GM06990 (cell line): ENCODE measurements at regions not wholly inside any gene's neighbourhood (a gene's known extent, or its start where the extent isn't known, plus 50 kb on each side); places are given as distances from the start of the nearest gene placed in this dataset.

Experiments used
- DNase-seq: peaks from one replicate; pipeline ENCODE4 v3.0.0-alpha.2; 2011; ENCODE audit not compliant: insufficient read length; ENCODE audit errors: extremely low read depth
- H3K27me3 ChIP-seq: replicated peaks from 2 replicates; pipeline ENCODE4 v1.6.0; 2011; ENCODE audit warnings: low read length; ENCODE audit not compliant: control insufficient read depth, insufficient read depth
- H3K36me3 ChIP-seq: 2 replicates; pipeline ENCODE4 v1.5.1; 2011; ENCODE audit warnings: low read length; ENCODE audit not compliant: control insufficient read depth, insufficient read depth
- H3K4me3 ChIP-seq: replicated peaks from 2 replicates; pipeline ENCODE4 v1.5.1; 2011; ENCODE audit warnings: low read depth, mild to moderate bottlenecking, control low read depth, low read length
- TF ChIP-seq, protein P1 (sequence below): IDR thresholded peaks from 2 replicates; pipeline ENCODE4 v1.5.1; 2011; ENCODE audit warnings: low read length, control low read depth, mild to moderate bottlenecking, inconsistent platforms; ENCODE audit not compliant: insufficient read depth, poor library complexity, severe bottlenecking

DNA sequence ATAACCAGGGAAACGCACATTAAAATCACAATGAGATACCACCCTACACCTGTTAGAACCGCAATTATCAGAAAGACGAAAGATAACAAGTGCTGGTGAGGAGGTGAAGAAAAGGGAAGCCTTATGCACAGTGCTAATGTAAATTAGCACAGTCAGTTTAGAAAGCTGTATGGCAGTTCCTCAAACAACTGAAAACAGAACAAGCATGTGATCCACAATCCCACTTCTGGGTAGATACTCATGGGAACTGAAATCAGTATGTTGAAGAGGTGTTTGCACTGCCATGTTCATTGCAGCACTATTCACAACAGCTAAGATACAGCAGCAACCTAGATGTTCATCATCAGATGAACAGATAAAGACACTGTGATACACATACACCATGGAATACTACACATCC is 75.0 kb upstream of the CCND1 start:
- no peak for DNase-seq
- Histone ChIP-seq H3K4me3 (no peak overlapping the region), H3K36me3 (no peaks in the 10 kb centered on the region), H3K27me3 (no peaks in the 10 kb centered on the region; the same call in 1 of the 2 replicates)
- TF ChIP-seq, protein P1, sequence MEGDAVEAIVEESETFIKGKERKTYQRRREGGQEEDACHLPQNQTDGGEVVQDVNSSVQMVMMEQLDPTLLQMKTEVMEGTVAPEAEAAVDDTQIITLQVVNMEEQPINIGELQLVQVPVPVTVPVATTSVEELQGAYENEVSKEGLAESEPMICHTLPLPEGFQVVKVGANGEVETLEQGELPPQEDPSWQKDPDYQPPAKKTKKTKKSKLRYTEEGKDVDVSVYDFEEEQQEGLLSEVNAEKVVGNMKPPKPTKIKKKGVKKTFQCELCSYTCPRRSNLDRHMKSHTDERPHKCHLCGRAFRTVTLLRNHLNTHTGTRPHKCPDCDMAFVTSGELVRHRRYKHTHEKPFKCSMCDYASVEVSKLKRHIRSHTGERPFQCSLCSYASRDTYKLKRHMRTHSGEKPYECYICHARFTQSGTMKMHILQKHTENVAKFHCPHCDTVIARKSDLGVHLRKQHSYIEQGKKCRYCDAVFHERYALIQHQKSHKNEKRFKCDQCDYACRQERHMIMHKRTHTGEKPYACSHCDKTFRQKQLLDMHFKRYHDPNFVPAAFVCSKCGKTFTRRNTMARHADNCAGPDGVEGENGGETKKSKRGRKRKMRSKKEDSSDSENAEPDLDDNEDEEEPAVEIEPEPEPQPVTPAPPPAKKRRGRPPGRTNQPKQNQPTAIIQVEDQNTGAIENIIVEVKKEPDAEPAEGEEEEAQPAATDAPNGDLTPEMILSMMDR = no peak

- TF ChIP-seq, protein P1 = no peak
- Histone ChIP-seq H3K27me3 (peaks cover 1% of the 10 kb centered on the region), H3K4me3 (no peak overlapping the region), H3K36me3 (no peaks in the 10 kb centered on the region)
- DNase-seq = no peak
Measured at GRCh38 chr11:69567951-69568808, 72.8 kb upstream of the CCND1 start.

DNA sequence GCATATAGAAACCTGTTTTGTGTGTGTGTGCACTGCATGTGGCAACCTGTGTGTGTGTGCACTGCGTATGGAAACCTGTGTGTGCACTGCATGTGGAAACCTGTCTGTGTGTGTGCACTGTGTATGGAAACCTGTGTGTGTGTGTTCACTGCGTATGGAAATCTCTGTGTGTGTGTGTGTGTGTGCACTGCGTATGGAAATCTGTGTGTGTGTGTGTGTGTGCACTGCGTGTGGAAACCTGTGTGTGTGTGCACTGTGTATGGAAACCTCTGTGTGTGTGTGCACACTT is 72.2 kb upstream of the CCND1 start:
- DNase-seq = no peak
- H3K4me3 ChIP-seq = no peak overlapping the region
- H3K27me3 ChIP-seq = peaks cover 2% of the 10 kb centered on the region
- TF ChIP-seq, protein P1 = no peak
- no peaks in the 10 kb centered on the region for H3K36me3 ChIP-seq

DNA sequence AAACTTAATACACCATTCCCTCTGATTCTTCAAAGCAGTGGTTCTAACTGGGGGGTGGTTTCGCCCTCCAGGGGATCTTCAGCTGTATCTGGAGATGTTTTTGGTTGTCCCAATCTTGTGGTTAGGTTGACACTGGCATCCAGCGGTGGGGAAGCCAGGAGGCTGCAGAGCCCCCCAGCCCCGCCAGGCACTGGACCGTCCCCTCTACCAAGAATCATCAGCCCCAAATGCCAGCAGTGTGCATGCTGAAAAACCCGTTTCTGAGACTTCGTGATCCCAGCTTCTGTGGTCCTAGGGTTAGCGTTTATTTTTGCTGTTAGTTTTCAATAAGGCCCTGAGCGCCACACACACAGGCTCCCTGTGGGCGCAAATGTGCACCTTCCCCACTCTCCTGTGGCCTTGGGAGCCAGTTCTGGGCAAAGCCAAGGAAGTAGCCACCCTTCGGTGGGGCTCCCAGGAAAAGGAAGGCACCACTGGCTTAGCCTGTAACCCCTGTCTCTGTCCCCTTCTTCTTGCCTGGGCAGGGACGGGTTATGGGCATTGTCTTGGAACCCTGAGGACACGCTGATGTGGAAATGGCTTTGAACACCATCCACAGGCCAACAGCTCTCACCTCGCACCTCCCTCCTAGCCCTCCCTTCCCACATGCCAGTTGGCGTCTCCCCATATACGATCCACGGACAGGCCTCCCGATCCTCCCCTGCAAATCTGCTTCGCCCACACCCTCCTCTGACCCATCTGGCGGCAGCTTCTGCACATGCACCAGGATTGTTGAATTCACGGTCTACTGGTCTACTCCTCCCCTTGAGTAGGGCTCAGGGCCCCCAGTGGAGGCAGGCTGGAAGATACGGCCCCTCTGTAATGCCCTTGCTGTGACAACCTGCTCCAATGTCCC is 71.4 kb upstream of the CCND1 start:
- Histone ChIP-seq H3K27me3 (peaks cover 2% of the 10 kb centered on the region; the same call in 1 of the 2 replicates), H3K4me3 (no peak overlapping the region), H3K36me3 (no peaks in the 10 kb centered on the region)
- no peak for DNase-seq
- TF ChIP-seq, protein P1 = no peak

GRCh38 chr11:69572233-69572860 is 68.6 kb upstream of the CCND1 start:
- TF ChIP-seq, protein P1 = no peak
- no peak overlapping the region for H3K4me3 ChIP-seq
- no peaks in the 10 kb centered on the region for H3K36me3 ChIP-seq
- peaks cover 6% of the 10 kb centered on the region for H3K27me3 ChIP-seq
- DNase-seq = no peak
